GM23338 (cell line): ENCODE measurements at regions not wholly inside any gene's neighbourhood (a gene's known extent, or its start where the extent isn't known, plus 50 kb on each side); places are given as distances from the start of the nearest gene placed in this dataset.
A peak's percentile ranks its signal among the peaks of the same experiment; 100 is the strongest.

Experiments used
- ATAC-seq: fragments of 200-7000 bp; cut with Tn5 transposase; 3 replicates; pipeline ENCODE4 v1.9.1; 2020
- DNase-seq: peaks from one replicate; pipeline ENCODE4 v3.0.0-alpha.2; 2015; ENCODE audit warnings: low spot score
- H2AFZ ChIP-seq: fragments of 200-600 bp; sonication (generic); 2 replicates; pipeline ENCODE4 v1.8.0; 2016; ENCODE audit warnings: antibody characterized with exemption, mild to moderate bottlenecking, moderate library complexity
- H3F3A ChIP-seq: fragments of 200-600 bp; sonication (generic); replicated peaks from 2 replicates; pipeline ENCODE4 v1.8.0; 2017; ENCODE audit warnings: antibody characterized with exemption, mixed run types, low read depth
- H3K27ac ChIP-seq: fragments of 200-600 bp; sonication (generic); 2 replicates; pipeline ENCODE4 v1.6.1; 2016; ENCODE audit warnings: low read depth
- H3K27me3 ChIP-seq: fragments of 200-600 bp; sonication (generic); 2 replicates; pipeline ENCODE4 v1.8.0; 2016; ENCODE audit warnings: mild to moderate bottlenecking, mixed run types, moderate library complexity; ENCODE audit not compliant: insufficient read depth
- H3K36me3 ChIP-seq: fragments of 200-600 bp; sonication (generic); 2 replicates; pipeline ENCODE4 v1.8.0; 2016; ENCODE audit warnings: mild to moderate bottlenecking; ENCODE audit not compliant: insufficient read depth
- H3K4me1 ChIP-seq: fragments of 200-600 bp; sonication (generic); 2 replicates; pipeline ENCODE4 v1.8.0; 2016; ENCODE audit warnings: mild to moderate bottlenecking, moderate library complexity; ENCODE audit not compliant: insufficient read depth
- H3K4me2 ChIP-seq: fragments of 200-600 bp; sonication (generic); 2 replicates; pipeline ENCODE4 v1.7.1; 2017; ENCODE audit warnings: mixed run types
- H3K4me3 ChIP-seq: fragments of 200-600 bp; sonication (generic); 2 replicates; pipeline ENCODE4 v1.6.1; 2016; ENCODE audit warnings: mixed run types
- H3K79me2 ChIP-seq: fragments of 200-600 bp; sonication (generic); replicated peaks from 2 replicates; pipeline ENCODE4 v1.8.0; 2017; ENCODE audit warnings: mild to moderate bottlenecking; ENCODE audit not compliant: insufficient read depth
- H3K9me2 ChIP-seq: fragments of 200-600 bp; sonication (generic); 2 replicates; pipeline ENCODE4 v1.8.0; 2017; ENCODE audit not compliant: insufficient read depth
- H4K20me1 ChIP-seq: fragments of 200-600 bp; sonication (generic); replicated peaks from 2 replicates; pipeline ENCODE4 v1.8.0; 2017; ENCODE audit warnings: mild to moderate bottlenecking; ENCODE audit not compliant: insufficient read depth
- H3K27ac Mint-ChIP-seq: 2 replicates; pipeline ENCODE4 v1.8.0; 2020; ENCODE audit warnings: inconsistent platforms, mild to moderate bottlenecking, moderate library complexity, mixed read lengths
- H3K27me3 Mint-ChIP-seq: 3 replicates; pipeline ENCODE4 v1.8.0; 2022; ENCODE audit warnings: low read depth, mild to moderate bottlenecking, moderate library complexity, mixed read lengths, inconsistent platforms; ENCODE audit not compliant: insufficient read depth, poor library complexity
- H3K36me3 Mint-ChIP-seq: 3 replicates; pipeline ENCODE4 v1.8.0; 2021; ENCODE audit warnings: low read depth, mild to moderate bottlenecking, inconsistent platforms, moderate library complexity, mixed read lengths
- H3K4me1 Mint-ChIP-seq: 3 replicates; pipeline ENCODE4 v1.8.0; 2020; ENCODE audit warnings: mild to moderate bottlenecking, inconsistent platforms, mixed read lengths
- H3K4me3 Mint-ChIP-seq: 3 replicates; pipeline ENCODE4 v1.8.0; 2021; ENCODE audit warnings: moderate library complexity, mild to moderate bottlenecking, inconsistent platforms, mixed read lengths
- H3K9me3 Mint-ChIP-seq: 3 replicates; pipeline ENCODE4 v1.8.0; 2020; ENCODE audit warnings: moderate library complexity, mild to moderate bottlenecking, inconsistent platforms, mixed read lengths
- CREB1 ChIP-seq: fragments of 250-450 bp; sonication (Bioruptor Pico); IDR thresholded peaks from 2 replicates; pipeline ENCODE4 v1.5.0; 2020; ENCODE audit warnings: low read depth, mild to moderate bottlenecking, moderate library complexity
- CTCF ChIP-seq, 2 experiments: fragments of 200-600 bp in 1 of 2; sonication (generic) in 1 of 2; conservative IDR thresholded peaks; 2 replicates each; pipeline versions ENCODE4 v1.5.1 to v1.6.1; 2016 to 2017; ENCODE audit warnings: antibody characterized with exemption in 2 of 2, low read depth in 2 of 2, mild to moderate bottlenecking in 2 of 2, moderate library complexity in 1 of 2
- ETS1 ChIP-seq: IDR thresholded peaks from 2 replicates; pipeline ENCODE4 v1.6.1; 2016; ENCODE audit warnings: antibody characterized with exemption
- EZH2 ChIP-seq: fragments of 200-600 bp; sonication (generic); IDR thresholded peaks from one replicate; pipeline ENCODE4 v1.8.0; 2017; ENCODE audit warnings: antibody characterized with exemption, mild to moderate bottlenecking, low read depth; ENCODE audit not compliant: unreplicated experiment
- NANOG ChIP-seq: IDR thresholded peaks from 2 replicates; pipeline ENCODE4 v1.6.1; 2016; ENCODE audit warnings: antibody characterized with exemption, borderline replicate concordance
- POLR2AphosphoS5 ChIP-seq: IDR thresholded peaks from 2 replicates; pipeline ENCODE4 v1.6.1; 2016; ENCODE audit warnings: antibody characterized with exemption, low read depth
- REST ChIP-seq: IDR thresholded peaks from one replicate; pipeline ENCODE4 v1.6.1; 2018; ENCODE audit warnings: antibody characterized with exemption; ENCODE audit not compliant: unreplicated experiment
- ZNF114 ChIP-seq: fragments of 250-450 bp; sonication (Bioruptor Pico); IDR thresholded peaks from 2 replicates; pipeline ENCODE4 v1.5.0; 2020; ENCODE audit warnings: mild to moderate bottlenecking, moderate library complexity
- ZNF331 ChIP-seq: fragments of 250-450 bp; sonication (Bioruptor Pico); IDR thresholded peaks from 2 replicates; pipeline ENCODE4 v1.5.0; 2020; ENCODE audit warnings: low read depth, mild to moderate bottlenecking, moderate library complexity

- H3K27me3 Mint-ChIP-seq = no peaks in the 10 kb centered on the region
- TF ChIP-seq CTCF (conservative IDR thresholded peaks at IDR 0.05; ENCODE audit: low read depth in 2 of 2) = peak in 1 of 2 experiments; percentile 34; a peak in 2 of 4 replicates
- no peak for TF ChIP-seq REST
- H3K9me3 Mint-ChIP-seq = peaks cover 3% of the 10 kb centered on the region; the same call in 1 of the 3 replicates
- H3K4me1 Mint-ChIP-seq = peaks cover 13% of the 10 kb centered on the region
- DNase-seq = no peak
- Histone ChIP-seq H2AFZ (peak overlapping the region; percentile 66; the same call in 1 of the 2 replicates), H3K4me1 (no peaks in the 10 kb centered on the region), H3K4me3 (no peak overlapping the region), H3K36me3 (no peaks in the 10 kb centered on the region), H3K27ac (no peak overlapping the region), H3K9me2 (peaks cover 7% of the 10 kb centered on the region; the same call in 1 of the 2 replicates), H3K79me2 (no peaks in the 10 kb centered on the region), H3K27me3 (no peaks in the 10 kb centered on the region), H3K4me2 (no peak overlapping the region), H4K20me1 (no peaks in the 10 kb centered on the region), H3F3A (no peaks in the 10 kb centered on the region)
- H3K36me3 Mint-ChIP-seq = no peaks in the 10 kb centered on the region
- H3K4me3 Mint-ChIP-seq = no peak overlapping the region
- no peak for ATAC-seq
- H3K27ac Mint-ChIP-seq = no peak overlapping the region
Observed at GRCh38 chr4:129246910-129247461, 151.0 kb downstream of the C4orf33 start.

GRCh38 chr4:129248621-129249020, 152.7 kb downstream of the C4orf33 start:
- Histone ChIP-seq H3F3A (no peaks in the 10 kb centered on the region), H2AFZ (peak overlapping the region; percentile 47; the same call in 1 of the 2 replicates), H3K27ac (no peak overlapping the region), H3K4me1 (no peaks in the 10 kb centered on the region), H4K20me1 (no peaks in the 10 kb centered on the region), H3K9me2 (peaks cover 17% of the 10 kb centered on the region), H3K4me3 (no peak overlapping the region), H3K36me3 (no peaks in the 10 kb centered on the region), H3K4me2 (no peak overlapping the region), H3K79me2 (no peaks in the 10 kb centered on the region), H3K27me3 (no peaks in the 10 kb centered on the region)
- DNase-seq = no peak
- ATAC-seq = no peak
- Mint-ChIP-seq H3K9me3 (peaks cover 9% of the 10 kb centered on the region; the same call in 1 of the 3 replicates), H3K27me3 (no peaks in the 10 kb centered on the region), H3K36me3 (0 out of 3 replicates have a peak, but pooled peaks cover 9% of the 10 kb centered on the region), H3K27ac (no peak overlapping the region; the same call in 1 of the 2 replicates), H3K4me1 (peaks cover 15% of the 10 kb centered on the region), H3K4me3 (no peak overlapping the region)
- TF ChIP-seq CREB1 (CRISPR knock-in tag) = no peak
- TF ChIP-seq ZNF331 (CRISPR knock-in tag) = no peak
- no peak for TF ChIP-seq ETS1
- TF ChIP-seq REST = no peak
- TF ChIP-seq NANOG = no peak
- no peak for TF ChIP-seq POLR2AphosphoS5
- TF ChIP-seq ZNF114 = no peak
- no peak for TF ChIP-seq EZH2
